ENCODE measurements at regions not wholly inside any gene's neighbourhood (a gene's known extent, or its start where the extent isn't known, plus 50 kb on each side); places are given as distances from the start of the nearest gene placed in this dataset.

DNA sequence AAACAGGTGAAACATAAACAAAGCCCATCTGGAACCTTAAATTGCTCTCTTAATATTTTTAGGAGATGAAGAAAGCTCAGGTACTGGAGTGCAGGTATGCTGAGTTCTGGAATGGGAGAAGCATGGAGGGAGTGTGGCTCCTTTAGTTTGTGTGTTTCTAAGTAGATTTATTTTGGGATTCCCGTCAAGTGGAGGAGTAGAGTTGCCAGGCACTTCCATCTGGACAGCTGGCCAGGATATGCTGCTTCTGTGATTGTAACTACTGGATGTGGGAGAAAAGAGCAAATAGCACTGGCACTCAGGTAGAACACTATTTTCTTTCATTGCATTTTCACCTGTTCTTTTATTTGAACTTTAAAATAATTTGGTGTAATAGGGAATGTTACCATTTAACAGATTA lies 182.3 kb upstream of the MAST4 start:
- WGBS, 2 experiments (ENCODE audit: insufficient coverage in 2 of 2): 80 to 100% methylated on average over 1 of the region's 1 CpG

DNA sequence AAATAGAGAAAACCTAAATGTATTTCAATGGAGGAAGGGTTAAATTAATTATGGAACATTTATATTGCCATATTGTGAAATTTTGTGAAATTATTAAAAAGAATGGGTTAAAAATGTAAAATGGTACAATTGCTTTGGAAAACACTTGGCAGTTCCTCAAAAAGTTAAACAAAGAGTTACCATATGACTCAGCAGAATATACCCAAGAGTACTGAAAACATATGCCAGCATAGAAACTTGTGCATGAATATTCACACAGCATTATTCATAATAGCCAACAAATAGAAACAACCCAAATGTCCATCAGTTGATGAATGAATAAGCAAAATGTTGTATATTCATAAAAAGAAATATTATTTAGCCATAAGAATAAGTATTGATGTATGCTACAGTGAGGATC lies 181.0 kb upstream of the MAST4 start:
- peaks cover 4% of the 10 kb centered on the region for H3K9me3 ChIP-seq (ENCODE audit: control insufficient read depth, low read length)

More for the DNA sequence above, 182.3 kb upstream of the MAST4 start:
- H3K9me3 ChIP-seq (ENCODE audit: control insufficient read depth, low read length): peaks cover 4% of the 10 kb centered on the region
- no peaks in the 10 kb centered on the region for H3K4me1 ChIP-seq (ENCODE audit: control insufficient read depth, insufficient read depth, low read length, poor library complexity, severe bottlenecking)
- H3K27ac ChIP-seq (ENCODE audit: low read depth, low read length, severe bottlenecking): no peak overlapping the region
- no peak overlapping the region for H3K4me3 ChIP-seq (ENCODE audit: extremely low read depth, insufficient read depth, low read length, poor library complexity, severe bottlenecking)
- H3K36me3 ChIP-seq (ENCODE audit: control insufficient read depth, insufficient read depth, low read length): no peaks in the 10 kb centered on the region

DNA sequence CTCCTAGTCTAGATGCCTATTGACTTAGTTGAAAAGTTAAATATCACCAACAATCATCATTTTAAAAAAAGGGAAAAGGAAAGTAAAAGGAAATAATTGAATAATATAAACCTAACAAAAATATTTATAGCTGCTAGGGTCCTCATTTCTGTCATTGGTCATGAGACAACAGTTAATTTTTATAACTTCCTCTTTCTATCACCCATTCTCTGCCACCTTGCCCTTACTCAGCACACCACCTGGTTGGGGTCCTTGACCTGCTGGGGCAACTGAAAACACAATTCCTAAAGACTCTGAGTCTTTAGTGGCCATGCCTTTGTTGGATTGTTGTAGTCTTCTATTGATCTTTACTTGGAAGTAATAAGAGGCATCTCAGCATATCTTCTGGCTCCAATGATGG lies 179.5 kb upstream of the MAST4 start:
- no peak overlapping the region for H3K27ac ChIP-seq (ENCODE audit: low read depth, low read length, severe bottlenecking)

More for the DNA sequence above, 181.0 kb upstream of the MAST4 start:
- no peaks in the 10 kb centered on the region for H3K4me1 ChIP-seq (ENCODE audit: control insufficient read depth, insufficient read depth, low read length, poor library complexity, severe bottlenecking)
- no peak overlapping the region for H3K4me3 ChIP-seq (ENCODE audit: extremely low read depth, insufficient read depth, low read length, poor library complexity, severe bottlenecking)
- H3K27ac ChIP-seq (ENCODE audit: low read depth, low read length, severe bottlenecking): no peak overlapping the region
- H3K36me3 ChIP-seq (ENCODE audit: control insufficient read depth, insufficient read depth, low read length): no peaks in the 10 kb centered on the region

DNA sequence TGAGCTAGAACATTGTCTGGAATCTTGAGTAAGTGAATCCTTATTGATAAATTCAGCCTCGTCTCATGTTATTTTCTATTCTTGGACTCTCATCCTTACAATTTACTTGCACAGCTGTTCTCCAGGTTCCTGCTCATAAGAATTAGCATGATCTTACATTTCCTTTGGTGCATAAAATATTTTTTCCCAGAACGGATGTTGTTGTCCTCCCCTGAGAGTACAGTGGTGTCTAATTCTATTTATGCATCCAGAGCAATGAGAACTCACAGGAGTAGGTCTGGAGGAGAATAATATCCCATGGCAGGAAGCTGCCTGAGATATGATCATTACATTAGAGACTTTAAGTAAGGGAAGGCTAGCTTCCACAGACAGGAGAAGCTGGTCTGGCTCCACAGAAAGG lies 178.4 kb upstream of the MAST4 start:
- no peak overlapping the region for H3K27ac ChIP-seq (ENCODE audit: low read depth, low read length, severe bottlenecking)
- 71 to 83% methylated on average over 1 of the region's 2 CpGs for WGBS, 2 experiments (ENCODE audit: insufficient coverage in 2 of 2)

More for the DNA sequence above, 179.5 kb upstream of the MAST4 start:
- H3K4me3 ChIP-seq (ENCODE audit: extremely low read depth, insufficient read depth, low read length, poor library complexity, severe bottlenecking): no peak overlapping the region
- H3K9me3 ChIP-seq (ENCODE audit: control insufficient read depth, low read length): no peaks in the 10 kb centered on the region
- H3K4me1 ChIP-seq (ENCODE audit: control insufficient read depth, insufficient read depth, low read length, poor library complexity, severe bottlenecking): no peaks in the 10 kb centered on the region
- no peaks in the 10 kb centered on the region for H3K36me3 ChIP-seq (ENCODE audit: control insufficient read depth, insufficient read depth, low read length)

DNA sequence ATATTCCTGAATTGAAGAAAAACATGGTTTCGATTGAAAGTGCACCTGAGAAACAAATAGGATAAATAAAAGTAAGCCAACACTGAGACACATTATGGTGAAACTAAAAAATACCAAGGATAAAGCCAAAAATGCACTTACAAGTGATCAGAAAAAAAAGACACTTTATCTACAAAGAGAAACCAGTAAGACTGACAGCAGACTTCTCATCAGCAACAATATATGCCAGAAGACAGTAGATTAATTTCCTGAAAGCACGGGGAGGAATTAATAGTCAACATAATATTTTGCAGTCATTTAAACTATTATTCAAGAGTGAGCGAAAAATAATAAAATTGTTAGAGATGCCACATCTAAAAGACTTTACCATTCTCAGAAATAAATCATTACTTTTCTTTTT lies 172.7 kb upstream of the MAST4 start:
- H3K27ac ChIP-seq (ENCODE audit: low read depth, low read length, severe bottlenecking): no peak overlapping the region
- no CpG with 5 or more reads among the region's 3 CpGs for WGBS, 2 experiments (ENCODE audit: insufficient coverage in 2 of 2)

More for the DNA sequence above, 178.4 kb upstream of the MAST4 start:
- Histone ChIP-seq H3K4me1 (ENCODE audit: control insufficient read depth, insufficient read depth, low read length, poor library complexity, severe bottlenecking) (no peaks in the 10 kb centered on the region), H3K4me3 (ENCODE audit: extremely low read depth, insufficient read depth, low read length, poor library complexity, severe bottlenecking) (no peak overlapping the region), H3K36me3 (ENCODE audit: control insufficient read depth, insufficient read depth, low read length) (no peaks in the 10 kb centered on the region), H3K9me3 (ENCODE audit: control insufficient read depth, low read length) (no peaks in the 10 kb centered on the region)

DNA sequence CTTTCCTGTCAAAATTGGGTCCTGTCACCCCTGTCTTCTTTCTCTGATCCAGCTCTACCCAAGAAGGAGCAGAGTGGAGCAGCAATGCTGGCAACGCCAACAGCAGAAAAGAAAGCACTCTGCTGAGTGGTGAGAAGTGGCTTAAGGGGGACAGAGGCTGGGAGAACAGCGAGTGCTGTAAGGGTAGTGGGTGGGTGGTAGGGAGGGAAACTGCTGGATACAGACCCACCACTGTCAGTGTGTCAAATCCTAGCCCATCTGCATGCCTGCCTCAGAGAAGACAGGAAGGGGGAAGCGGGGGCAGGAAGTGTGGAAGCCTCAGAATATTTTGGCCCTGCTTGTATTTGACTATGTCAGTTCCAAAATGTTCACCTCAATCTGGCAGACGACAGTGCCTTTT lies 170.4 kb upstream of the MAST4 start:
- H3K27ac ChIP-seq (ENCODE audit: low read depth, low read length, severe bottlenecking): no peak overlapping the region
- no peaks in the 10 kb centered on the region for H3K9me3 ChIP-seq (ENCODE audit: control insufficient read depth, low read length)
- 92% methylated on average over 2 of the region's 4 CpGs for WGBS, 2 experiments (ENCODE audit: insufficient coverage in 2 of 2)
- H3K36me3 ChIP-seq (ENCODE audit: control insufficient read depth, insufficient read depth, low read length): no peaks in the 10 kb centered on the region
- no peaks in the 10 kb centered on the region for H3K4me1 ChIP-seq (ENCODE audit: control insufficient read depth, insufficient read depth, low read length, poor library complexity, severe bottlenecking)
- no peak overlapping the region for H3K4me3 ChIP-seq (ENCODE audit: extremely low read depth, insufficient read depth, low read length, poor library complexity, severe bottlenecking)

More for the DNA sequence above, 172.7 kb upstream of the MAST4 start:
- no peak overlapping the region for H3K4me3 ChIP-seq (ENCODE audit: extremely low read depth, insufficient read depth, low read length, poor library complexity, severe bottlenecking)
- no peaks in the 10 kb centered on the region for H3K36me3 ChIP-seq (ENCODE audit: control insufficient read depth, insufficient read depth, low read length)
- H3K4me1 ChIP-seq (ENCODE audit: control insufficient read depth, insufficient read depth, low read length, poor library complexity, severe bottlenecking): no peaks in the 10 kb centered on the region
- no peaks in the 10 kb centered on the region for H3K9me3 ChIP-seq (ENCODE audit: control insufficient read depth, low read length)

DNA sequence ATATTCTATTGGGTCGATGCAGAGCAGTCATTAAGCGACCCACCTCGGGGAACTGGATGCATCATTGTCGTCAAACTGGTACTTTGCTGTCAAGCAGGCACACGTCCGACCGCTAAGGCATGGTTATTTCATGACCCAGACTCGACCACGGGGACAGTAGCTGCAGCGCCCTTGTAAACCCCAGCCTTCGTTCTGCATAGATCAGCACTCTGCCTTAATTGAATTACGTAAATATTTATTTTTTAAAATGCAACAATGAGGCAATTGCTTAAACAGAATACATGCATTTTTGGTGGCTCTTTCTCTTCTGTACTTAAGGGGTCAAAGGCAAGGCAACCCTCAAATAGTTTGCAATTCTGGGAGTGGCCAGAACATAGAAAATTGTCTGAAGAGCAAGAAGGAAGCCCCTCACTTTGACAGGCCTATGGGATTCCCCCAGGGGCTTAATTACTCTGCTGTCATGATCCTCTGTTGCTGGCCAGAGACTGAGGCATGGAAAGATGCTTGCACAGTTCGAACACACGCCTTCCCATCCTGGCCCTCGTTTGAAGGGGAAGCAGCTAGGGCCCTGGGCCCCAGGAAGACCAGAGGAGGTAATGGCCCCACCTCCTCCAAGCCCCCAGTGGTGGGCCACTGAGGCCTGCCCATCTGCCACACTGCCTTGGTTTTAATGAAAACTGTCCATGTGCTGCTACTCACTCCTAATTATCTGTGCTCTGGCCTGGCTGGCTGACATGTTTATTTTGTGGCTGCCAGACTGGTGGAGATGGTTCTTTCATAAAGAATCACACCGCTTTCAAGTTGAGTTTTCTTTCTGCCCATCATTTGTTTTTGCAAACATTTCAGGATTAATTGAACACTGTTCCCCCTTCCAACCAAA lies 169.7 kb upstream of the MAST4 start:
- Histone ChIP-seq H3K27ac (ENCODE audit: low read depth, low read length, severe bottlenecking) (no peak overlapping the region), H3K9me3 (ENCODE audit: control insufficient read depth, low read length) (no peaks in the 10 kb centered on the region), H3K4me3 (ENCODE audit: extremely low read depth, insufficient read depth, low read length, poor library complexity, severe bottlenecking) (no peak overlapping the region), H3K4me1 (ENCODE audit: control insufficient read depth, insufficient read depth, low read length, poor library complexity, severe bottlenecking) (no peaks in the 10 kb centered on the region), H3K36me3 (ENCODE audit: control insufficient read depth, insufficient read depth, low read length) (no peaks in the 10 kb centered on the region)
- WGBS, 2 experiments (ENCODE audit: insufficient coverage in 2 of 2): 83 to 94% methylated on average over 13 of the region's 16 CpGs

DNA sequence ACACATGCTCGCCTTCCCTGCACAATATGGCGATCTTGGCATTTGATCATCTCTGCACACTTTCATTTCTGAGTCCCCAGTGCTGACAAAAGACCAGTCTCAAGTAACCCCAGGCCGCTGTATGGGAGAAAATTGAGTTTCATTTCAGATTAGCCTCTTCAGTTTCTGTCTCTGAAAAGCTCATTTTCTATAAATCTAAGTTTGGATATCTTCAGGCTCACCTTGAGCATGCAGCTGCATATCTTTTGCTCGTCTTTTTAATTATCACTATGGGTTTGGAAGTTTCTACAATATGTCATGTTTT lies 169.1 kb upstream of the MAST4 start:
- Histone ChIP-seq H3K36me3 (ENCODE audit: control insufficient read depth, insufficient read depth, low read length) (no peaks in the 10 kb centered on the region), H3K4me3 (ENCODE audit: extremely low read depth, insufficient read depth, low read length, poor library complexity, severe bottlenecking) (no peak overlapping the region), H3K27ac (ENCODE audit: low read depth, low read length, severe bottlenecking) (no peak overlapping the region), H3K9me3 (ENCODE audit: control insufficient read depth, low read length) (no peaks in the 10 kb centered on the region), H3K4me1 (ENCODE audit: control insufficient read depth, insufficient read depth, low read length, poor library complexity, severe bottlenecking) (no peaks in the 10 kb centered on the region)
- 75 to 83% methylated on average over 1 to 2 of the region's 4 CpGs for WGBS, 2 experiments (ENCODE audit: insufficient coverage in 2 of 2)

DNA sequence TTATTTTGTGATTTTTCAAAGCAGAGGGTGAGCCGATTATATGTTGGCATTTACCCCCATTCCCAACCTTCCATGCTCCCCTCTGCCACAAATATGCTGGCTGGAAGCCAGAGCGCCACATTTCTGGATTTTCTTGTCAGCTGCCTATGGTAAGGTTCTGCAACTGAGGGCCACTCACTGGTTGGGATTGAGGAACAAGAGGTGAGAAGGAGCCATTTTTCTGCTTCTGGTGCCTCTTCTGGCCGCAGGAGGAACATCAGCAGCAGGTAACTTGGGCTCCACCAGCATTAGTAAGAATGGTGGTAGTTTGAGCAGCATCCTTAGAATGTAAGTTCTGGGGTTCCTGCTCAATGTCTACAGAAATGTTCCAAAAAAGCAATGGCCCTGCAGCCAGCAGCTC lies 159.5 kb upstream of the MAST4 start:
- Histone ChIP-seq H3K4me1 (ENCODE audit: control insufficient read depth, insufficient read depth, low read length, poor library complexity, severe bottlenecking) (no peaks in the 10 kb centered on the region), H3K27ac (ENCODE audit: low read depth, low read length, severe bottlenecking) (no peak overlapping the region), H3K4me3 (ENCODE audit: extremely low read depth, insufficient read depth, low read length, poor library complexity, severe bottlenecking) (no peak overlapping the region), H3K9me3 (ENCODE audit: control insufficient read depth, low read length) (no peaks in the 10 kb centered on the region), H3K36me3 (ENCODE audit: control insufficient read depth, insufficient read depth, low read length) (no peaks in the 10 kb centered on the region)
- WGBS, 2 experiments (ENCODE audit: insufficient coverage in 2 of 2): 69 to 75% methylated on average over 1 to 2 of the region's 3 CpGs

DNA sequence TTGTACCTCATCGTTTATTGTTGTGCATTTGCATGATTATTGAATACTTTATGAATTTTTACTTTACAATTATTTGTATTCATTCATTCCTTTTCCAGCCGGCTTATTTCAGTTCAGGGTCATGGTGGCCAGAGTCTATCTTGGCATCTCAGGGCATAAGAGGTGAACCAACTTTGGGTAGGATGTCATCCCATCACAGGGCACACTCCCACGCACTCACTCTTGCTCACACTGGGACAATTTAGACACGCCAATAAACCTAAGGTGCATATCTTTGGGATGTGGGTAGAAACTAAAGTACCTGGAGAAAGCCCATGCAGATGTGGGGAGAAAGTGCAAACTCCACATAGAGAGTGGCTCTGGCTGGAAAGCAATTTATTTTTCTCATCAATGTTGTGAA lies 158.1 kb upstream of the MAST4 start:
- H3K36me3 ChIP-seq (ENCODE audit: control insufficient read depth, insufficient read depth, low read length): no peaks in the 10 kb centered on the region
- 90% methylated on average over 2 of the region's 4 CpGs; no CpG with 5 or more reads in 1 of the 2 experiments for WGBS, 2 experiments (ENCODE audit: insufficient coverage in 2 of 2)
- no peak overlapping the region for H3K4me3 ChIP-seq (ENCODE audit: extremely low read depth, insufficient read depth, low read length, poor library complexity, severe bottlenecking)
- H3K4me1 ChIP-seq (ENCODE audit: control insufficient read depth, insufficient read depth, low read length, poor library complexity, severe bottlenecking): no peaks in the 10 kb centered on the region
- H3K9me3 ChIP-seq (ENCODE audit: control insufficient read depth, low read length): no peaks in the 10 kb centered on the region
- H3K27ac ChIP-seq (ENCODE audit: low read depth, low read length, severe bottlenecking): no peak overlapping the region

DNA sequence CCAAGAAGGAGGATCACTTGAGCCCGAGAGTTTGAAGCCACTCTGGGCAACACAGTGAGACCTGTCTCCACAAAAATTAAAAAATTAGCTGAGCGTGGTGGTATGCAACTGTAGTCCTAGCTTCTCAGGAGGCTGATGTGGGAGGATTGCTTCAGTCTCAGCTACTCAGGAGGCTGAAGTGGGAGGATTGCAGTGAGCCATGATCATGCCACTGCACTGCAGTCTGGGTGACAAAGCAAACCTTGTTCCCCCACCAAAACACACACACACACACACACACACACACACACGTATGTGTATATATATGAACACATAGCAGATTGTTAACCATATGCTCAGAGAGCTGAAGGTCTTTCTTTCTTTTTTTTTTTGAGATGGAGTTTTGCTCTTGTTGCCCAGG lies 157.5 kb upstream of the MAST4 start:
- H3K4me1 ChIP-seq (ENCODE audit: control insufficient read depth, insufficient read depth, low read length, poor library complexity, severe bottlenecking): no peaks in the 10 kb centered on the region
- H3K4me3 ChIP-seq (ENCODE audit: extremely low read depth, insufficient read depth, low read length, poor library complexity, severe bottlenecking): no peak overlapping the region
- no peak overlapping the region for H3K27ac ChIP-seq (ENCODE audit: low read depth, low read length, severe bottlenecking)
- no peaks in the 10 kb centered on the region for H3K36me3 ChIP-seq (ENCODE audit: control insufficient read depth, insufficient read depth, low read length)
- 67 to 96% methylated on average over 1 to 2 of the region's 3 CpGs for WGBS, 2 experiments (ENCODE audit: insufficient coverage in 2 of 2)
- H3K9me3 ChIP-seq (ENCODE audit: control insufficient read depth, low read length): no peaks in the 10 kb centered on the region
